ENCODE measurements at regions not wholly inside any gene's neighbourhood (a gene's known extent, or its start where the extent isn't known, plus 50 kb on each side); places are given as distances from the start of the nearest gene placed in this dataset.
"Not testable (repeated sequence)": the region's sequence is repeated elsewhere in the genome, so short reads cannot be mapped to it uniquely, and the experiment has no call there.

- H3K4me1 ChIP-seq (ENCODE audit: insufficient read depth, low read length, poor library complexity, severe bottlenecking); CTCF ChIA-PET; H3K4me3 ChIP-seq (ENCODE audit: low read depth, low read length, poor library complexity, severe bottlenecking); intact Hi-C loops (cut with micrococcal nuclease; ENCODE audit: unreplicated experiment); H3K27me3 ChIP-seq (replicated peaks; ENCODE audit: insufficient read depth, low read depth, low read length, poor library complexity); H3K36me3 ChIP-seq (ENCODE audit: insufficient read depth, low read length, poor library complexity, severe bottlenecking); H3K27ac ChIP-seq (ENCODE audit: low read depth, low read length, poor library complexity, severe bottlenecking); BruUV-seq (replicated peaks); H3K9me3 ChIP-seq (ENCODE audit: low read depth, low read length, poor library complexity, severe bottlenecking); POLR2A ChIA-PET (ENCODE audit: low non-redundant PET): not testable (repeated sequence)
- TF ChIP-seq, protein P1, sequence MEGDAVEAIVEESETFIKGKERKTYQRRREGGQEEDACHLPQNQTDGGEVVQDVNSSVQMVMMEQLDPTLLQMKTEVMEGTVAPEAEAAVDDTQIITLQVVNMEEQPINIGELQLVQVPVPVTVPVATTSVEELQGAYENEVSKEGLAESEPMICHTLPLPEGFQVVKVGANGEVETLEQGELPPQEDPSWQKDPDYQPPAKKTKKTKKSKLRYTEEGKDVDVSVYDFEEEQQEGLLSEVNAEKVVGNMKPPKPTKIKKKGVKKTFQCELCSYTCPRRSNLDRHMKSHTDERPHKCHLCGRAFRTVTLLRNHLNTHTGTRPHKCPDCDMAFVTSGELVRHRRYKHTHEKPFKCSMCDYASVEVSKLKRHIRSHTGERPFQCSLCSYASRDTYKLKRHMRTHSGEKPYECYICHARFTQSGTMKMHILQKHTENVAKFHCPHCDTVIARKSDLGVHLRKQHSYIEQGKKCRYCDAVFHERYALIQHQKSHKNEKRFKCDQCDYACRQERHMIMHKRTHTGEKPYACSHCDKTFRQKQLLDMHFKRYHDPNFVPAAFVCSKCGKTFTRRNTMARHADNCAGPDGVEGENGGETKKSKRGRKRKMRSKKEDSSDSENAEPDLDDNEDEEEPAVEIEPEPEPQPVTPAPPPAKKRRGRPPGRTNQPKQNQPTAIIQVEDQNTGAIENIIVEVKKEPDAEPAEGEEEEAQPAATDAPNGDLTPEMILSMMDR (conservative IDR thresholded peaks at IDR 0.05; ENCODE audit: low read depth, low read length) = peak; percentile 51
- DNase-seq (ENCODE audit: low spot score) = peak; percentile 42
Measured at GRCh38 chr1:46878173-46878782, 63.0 kb downstream of the CYP4A11 start.

DNA sequence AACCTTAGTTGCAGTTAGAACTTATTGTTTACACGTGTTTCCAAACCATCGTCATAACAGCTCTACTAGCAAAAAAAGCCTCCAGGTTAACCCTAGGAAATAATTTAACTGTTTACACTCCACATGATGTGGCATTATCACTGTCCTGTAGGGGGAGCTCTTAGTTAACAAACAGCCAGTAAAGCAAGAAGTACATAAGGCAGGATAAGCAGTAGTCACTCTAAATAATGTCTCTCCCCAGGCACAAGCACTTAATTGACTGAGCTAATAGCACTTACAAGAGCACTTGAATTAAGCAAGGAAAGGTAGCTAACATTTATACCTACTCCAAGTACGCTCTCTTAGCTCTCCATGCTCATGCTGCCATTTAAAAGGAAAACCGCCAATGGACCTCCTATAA lies 65.2 kb downstream of the CYP4A11 start:
- CTCF ChIA-PET = interaction anchor here (0.7 kb wide), 1 partner anchor 259 kb away, joined by 3 read pairs; no protein-coding TSS in a partner anchor
- TF ChIP-seq, protein P1 (conservative IDR thresholded peaks at IDR 0.05; ENCODE audit: low read depth, low read length) = peak; percentile 43

More for the DNA sequence above, 65.2 kb downstream of the CYP4A11 start:
- H3K27ac ChIP-seq (ENCODE audit: low read depth, low read length, poor library complexity, severe bottlenecking); H3K4me3 ChIP-seq (ENCODE audit: low read depth, low read length, poor library complexity, severe bottlenecking); BruUV-seq (replicated peaks); H3K27me3 ChIP-seq (replicated peaks; ENCODE audit: insufficient read depth, low read depth, low read length, poor library complexity); H3K4me1 ChIP-seq (ENCODE audit: insufficient read depth, low read length, poor library complexity, severe bottlenecking); H3K36me3 ChIP-seq (ENCODE audit: insufficient read depth, low read length, poor library complexity, severe bottlenecking); H3K9me3 ChIP-seq (ENCODE audit: low read depth, low read length, poor library complexity, severe bottlenecking); DNase-seq (ENCODE audit: low spot score); intact Hi-C loops (cut with micrococcal nuclease; ENCODE audit: unreplicated experiment); POLR2A ChIA-PET (ENCODE audit: low non-redundant PET): not testable (repeated sequence)
